ENCODE measurements at regions not wholly inside any gene's neighbourhood (a gene's known extent, or its start where the extent isn't known, plus 50 kb on each side); places are given as distances from the start of the nearest gene placed in this dataset.
"Not testable (repeated sequence)": the region's sequence is repeated elsewhere in the genome, so short reads cannot be mapped to it uniquely, and the experiment has no call there.

DNA sequence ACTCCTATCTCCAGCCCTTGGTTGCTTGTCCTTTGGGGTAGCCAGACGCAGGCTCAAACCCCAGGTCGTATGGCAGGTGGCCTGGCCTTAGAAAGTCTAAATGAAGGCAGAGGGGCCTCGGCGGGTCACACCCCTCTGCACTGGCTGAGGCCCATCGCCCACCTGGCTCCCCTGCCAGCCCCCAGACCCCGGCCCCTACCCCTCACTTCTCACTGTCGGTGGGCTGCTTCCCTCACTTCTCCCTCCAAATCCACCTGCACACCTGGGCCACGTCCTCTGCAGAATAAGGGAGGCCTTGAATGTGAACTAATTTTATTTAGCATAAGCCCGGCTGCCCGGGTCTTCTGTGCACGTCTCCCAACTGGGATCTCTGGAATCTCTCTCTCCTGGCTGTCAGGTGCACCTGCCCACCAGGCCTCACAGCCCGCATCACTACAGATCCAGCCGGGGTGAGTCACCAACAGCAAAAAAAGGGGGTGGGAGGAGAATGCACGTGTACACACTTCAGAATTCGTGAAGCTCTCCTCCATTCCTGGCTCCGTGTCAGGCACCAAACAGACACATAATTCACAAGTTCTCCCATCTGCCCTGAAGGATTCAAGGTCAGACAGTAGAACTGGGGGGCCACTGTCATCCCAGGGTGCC, 107.5 kb upstream of the SIM2 start:
- no peak for DNase-seq (ENCODE audit: low read depth in 4 of 4, low spot score in 2 of 4)

DNA sequence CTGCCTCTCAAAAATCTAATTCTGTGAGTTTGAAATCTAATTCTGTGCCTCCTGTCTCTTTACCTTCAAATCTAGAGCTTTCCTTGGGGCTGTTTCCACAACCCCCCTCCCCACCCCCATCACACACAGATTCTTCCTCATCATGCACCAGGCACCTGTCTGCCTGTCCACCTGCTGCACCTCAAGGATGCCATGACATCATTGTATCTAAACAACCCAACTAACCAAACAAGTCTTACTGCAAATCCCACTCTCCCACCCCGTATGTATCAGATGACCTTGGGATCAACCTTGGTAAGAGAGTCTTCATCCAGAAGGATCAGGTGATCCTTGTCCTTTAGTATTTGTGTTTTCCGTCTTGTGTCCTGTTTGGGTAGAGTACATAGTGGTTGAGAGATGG, 102.7 kb upstream of the SIM2 start:
- DNase-seq (ENCODE audit: low read depth in 4 of 4, low spot score in 2 of 4): no peak

GRCh38 chr21:36601362-36601761, 97.6 kb upstream of the SIM2 start:
- DNase-seq (ENCODE audit: low read depth in 4 of 4, low spot score in 2 of 4): no peak

GRCh38 chr21:36602735-36603134, 96.2 kb upstream of the SIM2 start:
- DNase-seq (ENCODE audit: low read depth in 4 of 4, low spot score in 2 of 4): no peak

GRCh38 chr21:36603221-36603620, 95.7 kb upstream of the SIM2 start:
- no peak for DNase-seq (ENCODE audit: low read depth in 4 of 4, low spot score in 2 of 4)

GRCh38 chr21:36605426-36605825, 93.5 kb upstream of the SIM2 start:
- DNase-seq (ENCODE audit: low read depth in 4 of 4, low spot score in 2 of 4): peak in 1 of 4 donors; percentile 18

DNA sequence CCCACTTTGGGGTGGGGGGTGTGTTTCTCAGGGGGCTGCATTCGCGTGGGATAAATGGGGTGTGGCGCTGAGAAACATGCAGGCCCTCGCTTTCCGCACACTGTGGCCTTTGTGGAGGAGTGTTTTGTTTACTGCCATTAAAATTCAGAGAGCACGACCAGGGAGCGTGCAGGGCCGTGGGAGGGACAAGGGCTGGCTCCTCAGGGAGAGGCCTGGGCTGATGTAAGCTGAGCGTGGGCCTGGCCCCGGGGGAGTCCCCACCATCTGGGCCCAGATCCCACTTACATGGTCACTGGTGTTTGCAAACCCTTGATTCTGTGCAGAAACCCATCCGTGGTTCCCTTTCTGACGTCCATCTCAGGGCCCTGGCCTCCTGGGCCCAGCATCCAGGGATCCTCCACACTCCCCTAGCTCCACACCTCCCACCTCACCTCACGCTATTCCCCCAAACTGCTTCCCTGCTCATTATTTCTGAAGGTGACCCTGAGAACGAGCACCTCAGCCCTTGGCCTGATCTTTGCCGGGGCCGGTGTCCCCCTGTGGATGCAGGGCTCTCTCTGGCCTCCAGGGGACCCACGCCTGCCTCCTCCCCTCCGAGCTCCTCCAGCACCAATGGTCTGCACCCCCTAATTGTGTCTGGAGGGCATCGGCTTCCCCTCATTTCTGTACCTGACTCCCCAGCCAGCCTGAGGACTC, 92.5 kb upstream of the SIM2 start:
- DNase-seq (ENCODE audit: low read depth in 4 of 4, low spot score in 2 of 4): peak in 2 of 4 donors; percentile 18 to 23

DNA sequence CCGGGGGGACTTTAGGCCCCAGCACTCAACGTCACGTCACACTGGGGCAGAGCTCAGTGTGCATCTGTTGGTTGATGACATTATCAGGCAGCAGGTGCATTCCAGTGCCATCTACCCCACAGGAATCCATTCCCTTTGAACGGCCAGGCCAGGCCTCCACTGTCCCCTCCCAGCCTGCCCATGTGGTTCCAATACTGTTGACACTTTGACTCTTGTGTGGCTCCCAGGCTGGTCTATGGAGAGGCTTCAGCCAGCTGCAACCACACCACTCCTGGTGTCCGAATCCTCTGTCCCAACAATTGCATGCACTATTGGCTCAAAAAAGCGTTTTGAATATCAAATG, 92.0 kb upstream of the SIM2 start:
- DNase-seq (ENCODE audit: low read depth in 4 of 4, low spot score in 2 of 4): no peak

- DNase-seq (ENCODE audit: low read depth in 4 of 4, low spot score in 2 of 4): no peak
Observed at GRCh38 chr21:36608041-36608896, 90.6 kb upstream of the SIM2 start.

DNA sequence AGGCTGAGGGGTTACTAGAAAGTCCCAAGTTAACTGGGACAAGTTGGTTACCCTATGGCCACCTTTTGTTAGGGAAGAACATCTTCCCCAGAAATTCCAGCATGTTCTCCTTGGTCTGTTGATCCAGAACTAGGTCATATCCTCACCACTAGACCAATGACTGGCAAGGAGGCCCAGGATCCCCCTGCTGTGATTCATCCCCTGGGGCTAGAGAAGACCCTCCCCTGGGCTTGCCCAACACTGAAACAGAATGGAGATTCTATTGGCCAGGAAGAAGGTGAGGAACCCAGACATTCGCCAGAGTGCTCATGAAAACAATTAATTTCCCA, 90.1 kb upstream of the SIM2 start:
- no peak for DNase-seq (ENCODE audit: low read depth in 4 of 4, low spot score in 2 of 4)

DNA sequence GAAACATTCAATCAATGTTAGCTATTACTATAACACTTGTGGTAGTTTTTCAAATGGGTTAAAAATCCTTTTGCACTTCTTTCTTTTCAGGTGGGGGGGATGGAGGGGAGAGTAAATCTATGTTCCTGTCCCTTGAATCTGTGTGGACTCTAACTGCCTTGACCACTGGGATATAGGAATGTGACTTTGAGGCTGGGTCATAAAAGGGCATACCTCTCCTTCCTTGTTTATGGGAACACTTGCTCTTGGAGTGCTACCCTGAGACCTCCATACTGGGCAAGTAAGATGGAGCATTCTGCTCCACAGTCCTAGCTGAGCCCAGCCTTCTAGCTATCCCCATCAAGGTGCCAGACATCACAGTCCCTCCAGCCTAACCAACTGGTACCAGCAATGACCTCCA, 89.3 kb upstream of the SIM2 start:
- no peak for DNase-seq (ENCODE audit: low read depth in 4 of 4, low spot score in 2 of 4)

DNA sequence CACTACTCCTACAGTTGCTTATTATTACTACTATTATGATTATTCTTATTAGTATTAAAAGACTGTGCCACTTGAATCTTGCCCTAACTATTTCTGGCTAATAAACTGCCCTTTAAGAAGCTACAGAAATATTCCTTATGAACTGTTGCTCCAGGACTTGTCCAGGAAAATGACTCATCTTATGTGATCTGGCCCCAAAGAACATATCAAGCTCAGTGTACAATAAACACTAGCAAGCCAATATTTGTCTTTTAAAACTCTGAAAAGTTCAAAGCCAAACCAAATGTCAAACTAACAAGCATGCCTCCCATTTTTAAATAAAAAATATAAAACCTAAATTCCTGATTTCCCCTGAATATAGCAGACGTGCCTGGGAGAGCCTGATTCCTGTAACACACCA, 88.7 kb upstream of the SIM2 start:
- DNase-seq (ENCODE audit: low read depth in 4 of 4, low spot score in 2 of 4): no peak

DNA sequence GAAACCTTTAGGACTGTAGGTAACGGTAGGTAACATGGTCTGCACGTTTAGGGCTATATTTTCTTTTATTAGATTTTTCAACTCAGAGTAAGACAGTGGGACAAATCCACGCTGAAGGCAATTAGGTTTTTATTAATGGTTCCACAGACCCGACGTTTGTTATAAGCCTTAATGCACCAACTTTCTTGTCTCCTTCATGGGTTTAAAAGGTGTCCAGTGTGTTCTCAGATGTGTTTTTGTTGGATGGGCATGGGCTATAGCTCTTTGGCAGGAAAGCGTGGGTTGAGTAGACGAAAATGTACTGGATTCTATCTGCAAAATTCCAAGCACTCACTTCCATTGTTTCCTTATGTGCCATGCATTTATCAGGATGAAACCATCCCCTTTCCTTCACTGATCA, 88.0 kb upstream of the SIM2 start:
- no peak for DNase-seq (ENCODE audit: low read depth in 4 of 4, low spot score in 2 of 4)

DNA sequence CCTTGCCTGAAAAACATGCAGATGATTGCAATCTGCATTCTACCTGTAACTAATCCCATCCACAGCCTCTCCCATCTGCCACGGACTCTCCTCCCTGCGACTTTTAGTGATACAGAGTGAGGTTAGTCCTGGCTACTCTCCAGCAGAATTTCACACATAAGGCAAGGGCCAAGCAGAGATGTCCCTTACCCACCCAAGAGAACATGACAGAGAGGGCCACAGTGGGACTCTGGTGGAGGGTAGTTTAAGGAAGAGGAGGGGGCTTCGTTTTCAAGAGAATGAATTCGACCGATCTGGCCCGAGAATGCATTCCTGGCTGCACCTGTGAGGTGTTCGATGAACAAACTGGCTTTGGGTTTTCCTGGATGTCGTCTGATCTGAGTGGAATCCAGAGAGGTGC, 87.5 kb upstream of the SIM2 start:
- no peak for DNase-seq (ENCODE audit: low read depth in 4 of 4, low spot score in 2 of 4)

DNA sequence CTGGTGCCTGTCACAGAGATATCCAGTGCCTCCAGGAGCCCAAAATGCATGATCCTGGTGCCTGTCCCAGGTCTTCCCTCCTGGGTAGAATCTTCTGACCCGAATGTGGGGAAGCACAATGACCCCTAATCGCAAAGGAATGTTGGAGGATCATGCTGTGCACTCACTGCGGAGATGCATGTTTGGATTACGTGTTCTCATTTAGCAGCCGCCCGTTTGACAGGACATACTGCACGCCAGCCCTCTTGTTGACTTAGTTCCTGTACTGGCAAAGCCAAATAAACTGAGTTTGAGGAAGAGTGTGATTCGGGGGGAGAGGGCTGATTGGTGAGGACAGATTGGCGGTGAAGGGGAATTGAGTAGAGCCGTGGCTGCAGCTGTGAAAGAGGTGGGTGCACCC, 85.9 kb upstream of the SIM2 start:
- DNase-seq (ENCODE audit: low read depth in 4 of 4, low spot score in 2 of 4): no peak

DNA sequence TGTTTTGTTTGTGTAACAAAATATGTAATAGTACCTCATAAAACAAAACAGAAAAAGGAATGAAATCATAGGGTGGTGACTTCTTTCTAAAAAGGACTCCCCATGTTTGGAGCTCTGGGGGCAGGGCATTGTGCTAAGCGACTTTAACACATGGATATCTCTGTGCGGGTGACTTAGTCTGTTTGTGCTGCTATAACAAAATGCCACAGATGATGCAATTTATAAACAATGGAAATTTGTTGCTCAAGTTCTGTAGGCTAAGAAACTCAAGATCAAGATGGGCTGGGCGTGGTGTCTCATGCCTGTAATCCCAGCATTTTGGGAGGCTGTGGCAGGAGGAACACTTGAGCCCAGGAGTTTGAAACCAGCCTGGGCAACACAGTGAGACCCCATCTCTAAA, 85.4 kb upstream of the SIM2 start:
- DNase-seq (ENCODE audit: low read depth in 4 of 4, low spot score in 2 of 4): no peak

- no peak for DNase-seq (ENCODE audit: low read depth in 4 of 4, low spot score in 2 of 4)
Observed at GRCh38 chr21:36615274-36615964, 83.5 kb upstream of the SIM2 start.

- DNase-seq (ENCODE audit: low read depth in 4 of 4, low spot score in 2 of 4): not testable (repeated sequence)
Observed at GRCh38 chr21:36616773-36617172, 82.1 kb upstream of the SIM2 start.

GRCh38 chr21:36621794-36622193, 77.1 kb upstream of the SIM2 start:
- not testable (repeated sequence) for DNase-seq (ENCODE audit: low read depth in 4 of 4, low spot score in 2 of 4)

GRCh38 chr21:36624105-36624504, 74.8 kb upstream of the SIM2 start:
- DNase-seq (ENCODE audit: low read depth in 4 of 4, low spot score in 2 of 4): no peak

- DNase-seq (ENCODE audit: low read depth in 4 of 4, low spot score in 2 of 4): no peak
Observed at GRCh38 chr21:36626791-36627190, 72.1 kb upstream of the SIM2 start.
